ENCODE measurements at regions not wholly inside any gene's neighbourhood (a gene's known extent, or its start where the extent isn't known, plus 50 kb on each side); places are given as distances from the start of the nearest gene placed in this dataset.

DNA sequence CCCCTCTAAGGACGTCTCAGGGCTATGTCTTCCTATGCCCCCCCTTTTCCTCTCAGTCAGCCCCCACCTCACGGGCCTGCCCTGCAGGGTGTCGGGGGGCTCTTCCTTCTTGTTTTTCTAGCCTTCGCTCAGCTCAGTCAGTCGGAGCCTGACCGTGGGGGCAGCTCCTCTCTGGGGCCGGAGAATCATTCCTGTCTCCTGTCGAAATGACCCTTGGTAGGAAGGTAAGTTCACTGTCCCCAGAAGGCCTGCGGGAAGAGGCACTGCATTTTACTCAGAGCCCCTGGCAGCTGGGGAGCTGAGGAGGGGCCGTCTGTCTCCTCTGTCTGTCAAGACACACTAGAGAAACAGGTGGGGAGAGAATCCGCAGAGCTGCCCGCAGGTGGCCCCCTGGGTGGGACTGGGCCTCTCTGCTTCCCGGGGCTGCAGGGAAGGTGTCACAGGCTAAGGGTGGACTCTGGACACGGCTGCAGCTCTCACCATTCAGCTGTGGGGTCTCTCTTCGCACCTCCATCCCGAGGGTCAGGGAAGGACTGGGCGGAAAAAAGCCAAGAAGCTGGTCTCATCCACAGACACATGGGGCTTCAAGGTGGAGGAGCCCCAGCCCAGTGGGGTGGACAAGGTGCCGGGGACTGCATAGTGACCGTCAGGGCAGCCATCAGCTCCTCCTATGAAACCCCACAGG lies 112.8 kb upstream of the TNRC6C start:
- POLR2A ChIA-PET: interaction anchor here (1.0 to 2.0 kb wide), 3 partner anchors 11 to 113 kb away, joined by 3 to 12 read pairs (median 3); partner anchors contain the start of gene TNRC6C
- no peak for DNase-seq
- no peaks in the 10 kb centered on the region for H3K36me3 Mint-ChIP-seq
- no peaks in the 10 kb centered on the region for H3K9me3 Mint-ChIP-seq
- H3K4me3 Mint-ChIP-seq: no peak overlapping the region
- ATAC-seq (ENCODE audit: low read depth): no peak
- no peak overlapping the region for H3K27ac Mint-ChIP-seq
- H3K27me3 Mint-ChIP-seq: no peaks in the 10 kb centered on the region
- peaks cover 33% of the 10 kb centered on the region for H3K4me1 Mint-ChIP-seq

DNA sequence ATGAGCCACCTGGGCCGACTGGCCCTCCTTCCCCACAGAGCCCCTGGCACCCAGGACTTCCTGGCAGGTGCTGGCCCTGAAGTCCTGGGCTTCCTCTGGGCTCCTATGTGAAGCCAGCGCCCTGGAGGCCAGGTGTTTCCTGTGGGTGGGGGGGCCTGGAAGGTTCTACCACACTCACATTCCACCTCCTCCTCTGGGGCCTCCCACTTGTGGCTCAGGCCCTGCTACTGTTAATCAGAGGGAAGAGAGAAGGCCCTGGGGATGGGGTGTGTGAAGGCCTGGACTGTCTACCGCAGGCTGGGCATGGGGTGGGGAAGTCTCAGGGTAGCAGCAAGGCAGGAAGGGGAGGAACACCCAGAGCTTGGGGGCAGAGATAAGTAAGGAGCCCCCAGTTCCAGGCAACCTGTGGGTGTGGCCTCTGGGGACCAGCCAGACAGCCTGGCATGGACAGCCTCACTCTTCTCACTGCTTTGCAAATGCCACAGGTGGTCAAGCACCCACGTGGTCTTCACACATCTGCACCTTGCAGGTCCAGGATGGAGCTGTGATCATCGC lies 111.9 kb upstream of the TNRC6C start:
- Mint-ChIP-seq H3K4me3 (no peak overlapping the region), H3K27ac (peak overlapping the region; percentile 26), H3K4me1 (peaks cover 33% of the 10 kb centered on the region), H3K27me3 (no peaks in the 10 kb centered on the region), H3K36me3 (no peaks in the 10 kb centered on the region), H3K9me3 (no peaks in the 10 kb centered on the region)
- POLR2A ChIA-PET: interaction anchor here (0.7 to 2.0 kb wide), 3 partner anchors 12 to 521 kb away, joined by 3 to 12 read pairs (median 3); partner anchors contain the start of gene TNRC6C
- ATAC-seq (ENCODE audit: low read depth): peak; percentile 44
- DNase-seq: no peak

- DNase-seq: no peak
- Mint-ChIP-seq H3K9me3 (no peaks in the 10 kb centered on the region), H3K27me3 (no peaks in the 10 kb centered on the region), H3K4me3 (no peak overlapping the region), H3K4me1 (peaks cover 27% of the 10 kb centered on the region), H3K36me3 (no peaks in the 10 kb centered on the region), H3K27ac (no peak overlapping the region)
- POLR2A ChIA-PET: interaction anchor here (0.7 to 2.0 kb wide), 2 partner anchors 111 to 522 kb away, joined by 3 to 12 read pairs; partner anchors contain the start of gene TNRC6C
- ATAC-seq (ENCODE audit: low read depth): no peak
Measured at GRCh38 chr17:77847221-77848085, 111.0 kb upstream of the TNRC6C start.

GRCh38 chr17:77848257-77848656 lies 110.2 kb upstream of the TNRC6C start:
- Mint-ChIP-seq H3K27me3 (no peaks in the 10 kb centered on the region), H3K4me1 (peaks cover 19% of the 10 kb centered on the region), H3K27ac (no peak overlapping the region), H3K9me3 (no peaks in the 10 kb centered on the region), H3K36me3 (no peaks in the 10 kb centered on the region), H3K4me3 (no peak overlapping the region)
- ATAC-seq (ENCODE audit: low read depth): no peak
- POLR2A ChIA-PET: no interaction called here
- no peak for DNase-seq

DNA sequence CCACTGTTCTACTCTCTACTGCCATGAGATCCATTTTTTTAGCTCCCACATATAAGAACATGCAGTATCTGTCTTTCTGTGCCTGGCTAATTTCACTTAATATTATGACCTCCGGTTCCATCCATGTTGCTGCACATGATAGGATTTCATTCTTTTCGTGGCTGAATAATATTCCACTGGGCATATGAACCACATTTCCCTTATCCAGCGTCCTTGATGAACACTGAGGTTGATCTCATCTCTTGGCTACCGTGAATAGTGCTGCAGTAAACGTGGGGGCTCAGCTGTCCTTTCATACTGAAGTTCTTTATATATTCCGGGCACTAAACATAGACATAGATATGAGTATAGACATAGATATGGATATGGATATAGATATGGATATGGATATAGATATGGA lies 109.3 kb upstream of the TNRC6C start:
- Mint-ChIP-seq H3K27ac (no peak overlapping the region), H3K4me1 (peaks cover 11% of the 10 kb centered on the region), H3K36me3 (no peaks in the 10 kb centered on the region), H3K9me3 (no peaks in the 10 kb centered on the region), H3K4me3 (no peak overlapping the region), H3K27me3 (no peaks in the 10 kb centered on the region)
- POLR2A ChIA-PET: no interaction called here
- DNase-seq (no peak), ATAC-seq (ENCODE audit: low read depth) (no peak)

- no peak for ATAC-seq (ENCODE audit: low read depth)
- no peak overlapping the region for H3K4me3 Mint-ChIP-seq
- no peak overlapping the region for H3K27ac Mint-ChIP-seq
- POLR2A ChIA-PET: no interaction called here
- H3K9me3 Mint-ChIP-seq: no peaks in the 10 kb centered on the region
- peaks cover 3% of the 10 kb centered on the region for H3K27me3 Mint-ChIP-seq
- DNase-seq: no peak
- H3K4me1 Mint-ChIP-seq: peaks cover 10% of the 10 kb centered on the region
- no peaks in the 10 kb centered on the region for H3K36me3 Mint-ChIP-seq
Measured at GRCh38 chr17:77851921-77852320, 106.6 kb upstream of the TNRC6C start.

GRCh38 chr17:77852731-77853130 lies 105.8 kb upstream of the TNRC6C start:
- POLR2A ChIA-PET: no interaction called here
- H3K9me3 Mint-ChIP-seq: no peaks in the 10 kb centered on the region
- no peaks in the 10 kb centered on the region for H3K36me3 Mint-ChIP-seq
- H3K27ac Mint-ChIP-seq: no peak overlapping the region
- peaks cover 16% of the 10 kb centered on the region for H3K4me1 Mint-ChIP-seq
- DNase-seq (no peak), ATAC-seq (ENCODE audit: low read depth) (no peak)
- peaks cover 3% of the 10 kb centered on the region for H3K27me3 Mint-ChIP-seq
- no peak overlapping the region for H3K4me3 Mint-ChIP-seq

DNA sequence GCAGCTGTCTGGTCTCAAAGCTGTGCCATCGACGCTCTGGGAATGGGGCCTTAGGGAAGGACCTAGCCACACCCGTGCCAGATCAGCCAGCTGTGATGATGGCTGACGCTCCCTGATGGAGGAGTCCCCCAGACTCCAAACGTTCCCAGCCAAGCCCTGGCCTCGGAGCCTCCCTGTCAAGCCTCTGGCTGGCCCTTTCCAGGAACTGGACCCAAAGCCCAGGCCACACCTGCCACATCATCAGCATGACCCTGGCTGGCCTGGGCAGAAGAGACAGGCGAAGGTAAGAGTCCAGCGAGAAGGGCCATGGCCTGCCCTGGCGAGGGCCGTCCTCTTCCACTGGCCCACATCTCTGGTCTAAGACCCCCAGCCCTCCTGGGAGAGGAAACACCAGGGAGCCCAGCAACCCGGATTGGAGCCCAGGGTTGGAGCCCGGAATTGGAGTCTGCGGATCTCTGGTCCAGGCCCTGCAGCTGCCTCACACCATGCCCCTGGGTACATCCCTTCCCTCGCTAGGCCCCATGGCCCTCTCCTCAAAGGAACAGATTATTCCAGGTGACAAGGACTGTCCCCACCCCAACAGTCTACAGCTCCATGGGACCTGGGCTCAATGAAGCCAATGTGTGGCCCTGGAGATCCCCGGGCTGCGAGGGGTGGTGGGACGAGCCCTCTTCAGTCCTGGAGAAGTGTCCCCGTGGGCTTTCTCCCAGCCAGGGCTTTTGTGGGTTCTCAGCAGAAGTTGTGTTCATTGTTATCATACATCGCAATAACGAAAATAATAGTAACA lies 105.1 kb upstream of the TNRC6C start:
- POLR2A ChIA-PET: no interaction called here

GRCh38 chr17:77854083-77854758 lies 104.3 kb upstream of the TNRC6C start:
- no peak for ATAC-seq (ENCODE audit: low read depth)
- H3K27ac Mint-ChIP-seq: no peak overlapping the region

More for the DNA sequence above, 105.1 kb upstream of the TNRC6C start:
- ATAC-seq (ENCODE audit: low read depth): no peak
- Mint-ChIP-seq H3K4me1 (peaks cover 17% of the 10 kb centered on the region), H3K9me3 (peaks cover 2% of the 10 kb centered on the region), H3K27me3 (peaks cover 3% of the 10 kb centered on the region), H3K36me3 (no peaks in the 10 kb centered on the region), H3K4me3 (no peak overlapping the region), H3K27ac (no peak overlapping the region)
- DNase-seq: no peak

GRCh38 chr17:77854759-77855745 lies 103.5 kb upstream of the TNRC6C start:
- peaks cover 6% of the 10 kb centered on the region for H3K27me3 Mint-ChIP-seq
- ATAC-seq (ENCODE audit: low read depth) (no peak), DNase-seq (no peak)
- no peak overlapping the region for H3K4me3 Mint-ChIP-seq
- peak overlapping the region; percentile 19 for H3K27ac Mint-ChIP-seq
- peaks cover 18% of the 10 kb centered on the region for H3K4me1 Mint-ChIP-seq
- H3K36me3 Mint-ChIP-seq: no peaks in the 10 kb centered on the region
- POLR2A ChIA-PET: no interaction called here
- peaks cover 4% of the 10 kb centered on the region for H3K9me3 Mint-ChIP-seq

More at GRCh38 chr17:77854083-77854758, 104.3 kb upstream of the TNRC6C start:
- Mint-ChIP-seq H3K4me1 (peaks cover 18% of the 10 kb centered on the region), H3K9me3 (peaks cover 4% of the 10 kb centered on the region), H3K4me3 (no peak overlapping the region), H3K27me3 (peaks cover 6% of the 10 kb centered on the region), H3K36me3 (no peaks in the 10 kb centered on the region)
- POLR2A ChIA-PET: no interaction called here
- DNase-seq: no peak

DNA sequence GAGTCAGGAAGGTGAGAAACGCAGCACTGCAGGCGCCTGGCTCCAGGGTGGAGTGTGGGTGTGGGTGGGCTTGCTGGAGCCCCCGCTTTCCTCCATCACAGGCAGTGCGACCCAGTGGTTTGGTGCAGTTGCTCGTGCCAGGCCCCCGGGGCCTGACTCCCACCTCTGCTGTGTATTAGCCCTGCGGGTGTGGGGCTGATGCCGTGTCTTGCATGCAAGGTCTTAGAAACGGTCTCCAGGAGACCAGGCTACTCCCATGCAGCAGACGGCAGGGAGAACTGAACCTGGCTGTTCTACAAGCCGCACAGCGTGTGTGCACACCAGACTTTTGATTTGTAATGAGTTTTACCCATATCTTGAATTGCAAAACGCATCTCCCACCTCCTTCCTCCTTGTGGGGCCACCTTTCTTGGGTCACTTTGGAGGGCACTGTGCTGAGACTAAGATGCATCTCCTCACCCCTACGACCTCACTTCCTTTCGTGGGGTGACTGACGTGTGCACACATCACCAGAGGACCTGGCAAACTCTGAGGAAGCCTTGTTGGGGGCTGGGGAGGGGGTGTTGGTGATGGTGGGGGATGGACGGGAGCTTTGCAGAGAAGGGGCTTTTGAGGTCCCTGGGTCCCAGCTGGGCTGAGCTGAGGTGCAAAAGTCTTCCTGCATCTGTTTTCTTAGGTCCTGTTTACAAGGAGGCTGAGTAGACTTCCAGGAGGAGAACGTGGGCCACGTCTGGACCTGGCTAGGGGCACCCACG lies 101.8 kb upstream of the TNRC6C start:
- no peak for DNase-seq
- Mint-ChIP-seq H3K36me3 (no peaks in the 10 kb centered on the region), H3K27ac (no peak overlapping the region)

More for the DNA sequence above, 101.8 kb upstream of the TNRC6C start:
- H3K4me3 Mint-ChIP-seq: no peak overlapping the region
- ATAC-seq (ENCODE audit: low read depth): peak; percentile 65
- peaks cover 18% of the 10 kb centered on the region for H3K4me1 Mint-ChIP-seq
- peaks cover 4% of the 10 kb centered on the region for H3K9me3 Mint-ChIP-seq
- POLR2A ChIA-PET: no interaction called here
- peaks cover 6% of the 10 kb centered on the region for H3K27me3 Mint-ChIP-seq

All from activated naive CD8-positive, alpha-beta T cell treated with anti-CD3 and anti-CD28 coated beads, Interleukin-2, amount 10 ng/mL, durations not matched to agents 7 days and 5 days (primary cell).